HG03571 (cell line): ENCODE measurements at regions not wholly inside any gene's neighbourhood (a gene's known extent, or its start where the extent isn't known, plus 50 kb on each side); places are given as distances from the start of the nearest gene placed in this dataset.
A peak's percentile ranks its signal among the peaks of the same experiment; 100 is the strongest.

Experiments
- ATAC-seq: cut with Tn5 transposase; IDR thresholded peaks from one replicate; pipeline ENCODE4 v1.9.1; 2021; ENCODE audit not compliant: unreplicated experiment

DNA sequence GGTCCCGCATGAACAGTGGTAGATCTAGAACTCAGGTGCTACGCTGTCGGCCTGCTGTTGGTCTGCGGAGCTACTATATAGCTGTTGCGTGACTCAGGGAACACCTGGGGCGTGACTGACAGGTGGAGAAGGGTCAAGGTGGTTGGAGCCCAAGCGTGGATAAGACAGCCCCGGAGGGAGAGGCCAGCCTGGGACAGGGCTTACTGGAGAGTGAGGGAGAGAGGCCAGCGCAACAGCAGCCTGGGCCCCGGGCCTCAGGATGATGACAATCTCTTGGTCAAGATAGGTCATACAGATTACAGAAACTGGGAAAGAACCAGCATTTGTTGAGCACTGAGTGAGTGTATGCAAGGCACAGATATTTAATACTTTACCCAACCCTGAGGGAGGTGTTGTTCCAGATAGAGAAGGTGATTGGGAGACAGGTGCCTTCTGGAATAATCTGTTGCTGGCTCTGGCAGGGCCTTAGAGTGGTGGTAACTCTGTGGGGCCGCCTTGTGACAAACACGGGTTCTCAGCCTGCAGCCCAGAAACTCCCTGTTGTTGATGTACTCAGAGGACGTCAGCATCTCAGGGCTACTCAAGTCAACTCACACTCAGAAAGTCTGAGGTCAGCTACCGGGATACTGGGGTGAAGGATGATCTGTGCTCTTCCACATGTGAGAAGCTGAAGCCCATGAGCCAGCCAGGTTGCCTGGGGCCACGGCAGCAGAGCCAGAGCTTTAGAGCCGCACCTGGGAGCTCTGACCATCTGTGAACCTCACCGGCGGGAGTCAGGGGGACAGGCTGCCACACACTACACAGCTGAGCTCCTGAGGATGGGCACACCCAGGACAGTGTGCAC, 265.4 kb upstream of the HES1 start:
- no peak for ATAC-seq

DNA sequence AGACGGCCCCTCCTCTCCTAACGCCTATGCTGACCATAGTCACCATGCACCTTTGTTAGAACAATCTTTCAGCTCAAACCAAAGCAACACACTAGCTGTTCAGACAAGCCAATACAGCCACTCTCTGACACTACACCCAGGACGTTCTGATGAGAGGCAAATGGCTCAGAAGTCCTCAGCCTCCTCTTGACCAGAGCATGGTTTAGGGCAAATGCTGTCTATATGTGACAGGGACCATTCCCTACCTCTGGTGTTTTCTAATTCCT, 264.8 kb upstream of the HES1 start:
- no peak for ATAC-seq

DNA sequence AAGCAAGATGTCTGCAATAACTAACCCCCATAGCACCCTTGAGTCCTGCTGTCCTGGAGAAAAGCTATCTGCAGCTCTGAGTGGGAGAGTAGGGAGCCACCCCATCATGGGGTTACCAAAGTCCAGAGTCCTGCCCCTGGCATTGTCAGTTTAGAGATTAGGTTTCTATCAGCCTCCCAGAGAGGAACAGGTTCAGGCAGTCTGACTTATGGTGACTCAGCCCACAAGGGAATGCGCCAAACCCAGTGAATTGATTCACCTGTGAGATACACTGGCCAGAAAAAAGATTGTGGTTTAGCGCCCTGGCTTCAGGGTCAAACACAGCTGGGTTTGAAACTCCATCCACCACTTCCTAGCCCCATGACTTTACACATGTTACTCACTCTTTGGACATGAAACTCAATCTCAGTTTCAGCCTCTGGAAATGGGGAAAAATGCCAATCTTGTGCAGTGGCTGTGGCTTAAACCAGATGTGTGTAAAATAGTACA, 263.6 kb upstream of the HES1 start:
- peak; percentile 50 for ATAC-seq

- ATAC-seq, result no peak
Measured at GRCh38 chr3:193873426-193874201, 262.3 kb upstream of the HES1 start.

DNA sequence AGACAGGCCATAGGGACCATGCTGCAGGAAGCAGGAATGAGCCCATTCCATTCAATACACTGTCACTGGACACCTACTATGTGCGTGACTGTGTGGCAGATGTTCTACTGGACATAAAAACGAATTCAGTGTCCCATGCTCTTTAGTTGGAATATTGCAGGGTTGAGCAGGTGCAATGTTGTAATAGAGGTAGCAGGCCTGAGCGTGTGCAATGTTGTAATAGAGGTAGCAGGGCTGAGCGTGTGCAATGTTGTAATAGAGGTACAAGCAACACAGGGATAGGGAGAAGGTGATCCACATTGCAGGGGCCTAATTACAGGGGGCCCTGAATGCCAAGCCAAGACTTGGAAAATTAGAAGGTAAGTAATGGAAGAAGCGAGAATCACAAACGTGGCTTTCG, 261.4 kb upstream of the HES1 start:
- ATAC-seq, result no peak

DNA sequence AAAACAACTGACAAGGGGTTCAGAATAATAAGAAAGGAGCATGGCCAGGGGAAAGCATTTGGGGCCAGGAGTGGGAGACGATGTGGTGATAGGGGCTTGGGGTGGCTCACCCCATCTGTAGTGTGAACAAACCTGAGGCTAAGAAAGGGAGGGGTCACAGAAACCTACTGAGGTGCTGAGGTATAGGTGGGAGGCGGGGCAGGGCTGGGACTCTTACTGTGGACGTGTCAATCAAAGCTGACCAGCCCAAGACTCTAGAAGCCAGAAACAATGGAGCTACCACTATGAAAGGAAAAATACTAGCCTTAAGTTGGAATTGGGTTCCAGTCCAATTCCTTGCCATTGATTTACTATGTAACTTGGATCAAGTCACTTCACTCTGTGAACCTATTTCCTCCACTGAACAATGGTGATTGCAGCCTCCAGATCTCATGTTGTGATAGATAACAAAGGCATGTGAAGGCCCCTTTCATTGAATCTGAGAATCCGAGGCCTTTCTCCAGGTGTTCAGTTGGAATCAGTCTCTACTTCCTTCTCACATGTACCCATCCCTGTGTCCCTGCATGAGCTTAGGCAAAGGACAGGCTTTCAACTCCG, 260.9 kb upstream of the HES1 start:
- ATAC-seq, result no peak

DNA sequence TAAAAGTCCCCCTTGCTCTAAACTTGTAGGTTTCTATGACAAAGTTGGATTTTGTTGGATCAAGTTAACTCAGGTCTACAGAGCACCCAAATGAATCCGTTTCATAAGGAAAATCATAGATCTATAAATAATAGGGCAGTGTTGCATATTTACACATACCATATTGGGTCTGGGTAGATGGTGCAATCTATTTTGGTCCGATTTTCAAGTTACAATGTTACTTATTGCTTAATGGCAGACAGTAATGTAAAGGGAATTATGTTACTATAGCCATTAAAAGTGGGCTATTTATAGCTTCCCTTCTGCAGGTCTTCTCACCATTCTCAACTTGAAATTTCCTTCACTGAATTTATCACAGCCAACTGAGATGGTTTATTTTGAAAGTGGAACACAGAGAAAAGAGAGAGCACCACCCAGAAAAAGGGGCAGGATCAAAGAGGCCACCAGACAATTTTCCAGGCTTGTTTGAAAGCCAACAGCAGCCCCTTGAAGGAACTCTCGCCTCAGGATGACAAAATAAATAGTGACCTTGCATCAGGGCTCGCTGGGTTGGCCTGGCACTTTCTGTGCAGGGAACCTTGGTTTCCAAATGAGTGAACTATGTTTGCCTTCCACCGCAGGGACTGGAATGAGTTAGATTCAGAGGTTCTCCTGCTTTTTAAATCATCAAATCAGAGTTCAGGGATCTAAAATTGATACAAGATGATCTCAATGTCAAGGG, 260.2 kb upstream of the HES1 start:
- no peak for ATAC-seq

- no peak for ATAC-seq
Measured at GRCh38 chr3:193879099-193879863, 256.7 kb upstream of the HES1 start.

DNA sequence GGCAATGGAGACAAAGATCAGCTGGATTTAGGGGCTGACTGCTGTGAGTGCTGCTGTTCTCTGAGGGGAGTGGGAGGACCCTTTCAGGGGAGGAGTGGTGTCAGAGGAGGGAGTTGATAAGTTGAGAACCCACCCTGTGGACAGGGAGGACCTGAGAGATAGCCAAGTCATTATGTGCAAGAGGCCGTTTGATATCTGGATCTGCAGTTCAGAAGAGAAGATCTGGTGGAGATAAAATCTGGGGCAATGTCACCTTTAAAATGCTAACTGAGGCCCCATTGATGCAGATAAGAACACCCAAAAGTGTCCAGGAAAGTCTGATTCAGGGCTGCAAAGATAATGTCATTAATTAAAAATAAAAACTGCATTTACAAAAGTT, 256.1 kb upstream of the HES1 start:
- no peak for ATAC-seq

- no peak for ATAC-seq
Measured at GRCh38 chr3:193882091-193882490, 253.9 kb upstream of the HES1 start.

DNA sequence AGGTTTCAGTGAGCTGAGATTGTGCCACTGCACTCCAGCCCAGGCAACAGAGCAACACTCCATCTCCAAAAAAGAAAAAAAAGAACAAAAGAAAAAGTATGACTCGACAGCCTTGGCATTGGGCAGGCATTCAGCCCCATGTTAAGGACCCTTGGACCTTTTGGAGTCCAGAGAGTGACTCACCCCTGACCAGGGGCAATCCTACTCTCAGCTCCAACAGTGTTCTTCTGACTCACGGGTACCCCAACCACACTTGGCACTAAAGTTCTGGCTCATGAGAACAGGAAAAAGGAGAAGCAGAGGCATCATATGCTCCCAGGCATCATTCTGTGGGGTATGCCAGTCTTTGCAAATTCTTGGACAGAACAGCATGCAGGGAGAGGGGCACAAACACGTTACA, 252.4 kb upstream of the HES1 start:
- no peak for ATAC-seq

DNA sequence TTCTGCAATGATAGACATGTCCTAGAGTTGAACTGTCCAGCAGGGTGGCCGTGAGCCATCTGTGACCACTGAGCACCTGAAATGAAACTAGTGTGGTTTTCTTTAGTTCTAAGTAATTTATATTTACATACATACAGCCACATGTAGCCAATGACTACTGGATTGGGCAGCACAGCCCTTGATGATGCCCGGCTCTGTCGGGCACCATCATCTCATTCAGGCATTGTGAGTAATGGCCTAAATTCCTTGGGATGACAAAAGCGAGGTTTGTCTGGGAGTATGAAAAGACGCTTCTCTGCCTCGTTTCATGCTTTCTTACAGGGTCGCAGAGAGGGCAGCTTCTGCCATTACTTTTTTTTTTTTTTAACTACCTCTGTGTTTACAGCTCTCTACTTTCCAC, 251.9 kb upstream of the HES1 start:
- no peak for ATAC-seq

DNA sequence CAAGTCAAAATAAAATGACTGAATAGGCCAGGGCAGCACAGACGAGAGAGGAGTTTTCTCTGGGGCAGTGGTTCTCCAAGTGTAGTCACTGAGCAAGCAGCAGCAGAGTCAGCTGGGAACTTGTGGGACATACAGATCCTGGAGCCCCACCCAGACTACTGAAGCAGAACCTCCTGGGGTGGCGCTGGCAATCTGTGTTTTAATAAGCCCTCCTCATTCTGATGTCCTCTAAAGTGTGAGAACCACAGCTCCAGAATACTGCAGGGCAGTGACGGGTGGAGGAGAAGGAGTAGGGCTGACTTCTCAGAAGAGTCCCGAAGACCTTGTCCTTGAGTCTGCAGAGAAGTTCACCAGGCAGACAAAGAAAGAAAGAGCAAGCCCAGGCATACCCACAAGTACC, 251.3 kb upstream of the HES1 start:
- no peak for ATAC-seq

GRCh38 chr3:193885832-193886231, 250.1 kb upstream of the HES1 start:
- ATAC-seq, result no peak

GRCh38 chr3:193890016-193890897, 245.7 kb upstream of the HES1 start:
- no peak for ATAC-seq

DNA sequence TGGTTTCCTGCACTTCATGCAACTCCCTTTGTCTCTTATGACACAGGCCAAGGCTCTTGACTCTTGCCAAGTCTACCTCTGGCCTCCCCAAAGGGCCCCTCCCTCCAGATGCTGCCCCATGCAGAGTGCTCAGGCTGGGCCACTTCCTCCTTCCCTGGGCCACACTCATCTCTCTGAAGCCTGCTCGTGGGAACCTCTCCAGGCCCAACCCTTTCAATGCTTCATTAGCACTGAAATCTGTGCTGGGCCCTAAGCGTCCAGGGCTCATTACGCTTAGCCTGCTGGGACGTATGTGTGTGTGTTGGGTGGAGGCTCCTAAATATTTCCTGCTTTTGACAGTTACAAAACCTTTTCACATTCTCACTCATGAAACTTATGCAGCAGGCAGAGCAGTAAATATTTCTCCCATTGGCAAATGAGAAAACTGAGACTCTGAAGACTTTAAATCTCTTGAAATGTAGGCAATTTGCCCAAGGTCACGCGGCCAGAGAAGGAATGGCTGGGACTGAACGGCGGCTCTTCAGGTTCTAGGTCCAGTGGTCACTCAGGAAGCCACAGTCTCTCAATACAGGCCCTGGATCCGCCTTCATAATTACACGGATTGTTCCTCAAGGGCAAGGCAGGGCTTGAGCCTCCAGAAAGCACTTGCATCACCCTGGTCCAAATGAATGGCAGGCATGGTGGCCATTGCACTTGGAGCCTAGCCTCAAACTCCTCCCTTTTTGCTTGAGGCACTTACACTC, 241.7 kb upstream of the HES1 start:
- ATAC-seq, result no peak

DNA sequence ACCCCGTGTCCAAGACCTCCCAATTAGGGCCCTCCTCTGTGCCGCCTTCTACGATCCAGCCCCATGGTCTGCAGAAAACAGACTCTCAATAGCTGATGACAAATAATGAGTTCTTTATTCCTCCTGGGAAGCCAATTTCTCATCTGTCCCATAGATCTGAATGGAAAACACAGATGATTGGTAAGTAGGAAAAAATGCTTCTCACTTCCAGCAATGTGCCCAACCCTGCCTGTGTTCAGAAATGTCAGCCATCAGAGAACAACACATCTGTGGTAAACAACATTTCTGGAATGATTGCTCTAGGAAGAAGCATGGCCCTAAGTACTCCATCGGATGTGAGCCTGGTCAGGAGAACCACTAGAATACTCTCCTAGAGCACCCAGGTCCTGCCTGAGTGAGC, 240.5 kb upstream of the HES1 start:
- ATAC-seq, result no peak

- ATAC-seq, result no peak
Measured at GRCh38 chr3:193896419-193896818, 239.5 kb upstream of the HES1 start.

- no peak for ATAC-seq
Measured at GRCh38 chr3:193897288-193897687, 238.7 kb upstream of the HES1 start.
